GM04503 (cell line): ENCODE measurements at regions not wholly inside any gene's neighbourhood (a gene's known extent, or its start where the extent isn't known, plus 50 kb on each side); places are given as distances from the start of the nearest gene placed in this dataset.
"Not testable (repeated sequence)": the region's sequence is repeated elsewhere in the genome, so short reads cannot be mapped to it uniquely, and the experiment has no call there.

Experiments used
- DNase-seq: peaks from one replicate; pipeline ENCODE4 v3.0.0-alpha.2; 2012; ENCODE audit warnings: low read depth

DNA sequence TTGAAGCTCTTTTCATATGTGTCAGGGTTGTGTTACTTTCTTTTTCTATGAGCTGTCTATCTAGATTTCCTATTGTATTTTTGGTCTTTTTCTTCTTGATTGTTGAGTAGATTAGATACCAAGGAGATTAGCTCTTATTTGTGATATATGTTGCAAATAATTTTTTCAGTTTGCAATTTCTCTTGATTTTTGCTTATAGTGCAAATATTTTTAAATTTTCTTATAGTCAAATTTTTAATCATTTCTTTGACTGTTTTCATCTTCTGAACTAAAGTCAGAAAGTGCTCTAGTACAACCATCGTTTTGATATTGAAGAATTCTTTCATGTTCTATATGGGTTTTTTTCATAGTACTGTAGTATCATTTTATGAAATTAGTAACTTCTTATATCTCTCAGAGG lies 193.7 kb downstream of the OSTF1 start:
- DNase-seq: no peak

DNA sequence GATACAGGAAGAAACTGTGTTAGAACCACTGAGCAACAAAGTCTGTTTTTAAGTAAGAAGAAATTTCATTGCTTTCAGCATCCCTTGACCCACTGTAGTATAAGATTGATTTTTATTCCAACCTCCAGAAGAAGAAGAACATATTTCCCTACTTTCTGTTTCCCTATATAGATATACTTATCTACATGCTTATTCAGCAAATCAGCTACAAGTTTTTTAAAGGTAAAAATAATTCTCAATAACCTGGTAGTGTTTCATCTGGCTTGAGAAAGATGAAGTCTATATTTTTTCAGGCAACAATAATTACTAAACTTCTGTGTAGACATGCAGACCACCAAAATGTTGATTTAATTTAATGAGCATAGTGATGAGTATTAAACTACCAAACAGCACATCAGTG lies 201.0 kb downstream of the OSTF1 start:
- no peak for DNase-seq

DNA sequence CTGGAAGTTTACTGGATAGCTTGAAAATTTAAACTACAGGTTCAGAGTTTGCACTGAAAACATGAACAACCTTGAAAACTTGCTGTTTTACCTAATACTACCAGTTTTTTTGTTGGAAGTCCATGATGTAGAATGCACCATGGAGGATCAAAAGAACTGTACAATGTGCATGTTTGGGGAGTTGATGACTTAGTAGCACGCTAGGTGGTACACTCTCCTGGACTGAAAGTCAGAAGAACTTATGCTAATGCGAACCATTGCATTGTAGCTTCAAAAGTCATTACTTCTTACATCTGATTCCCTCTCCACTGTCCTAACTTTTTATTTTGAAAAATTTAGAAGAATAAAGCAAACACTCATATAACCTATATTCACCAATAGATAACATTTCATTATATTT lies 211.0 kb downstream of the OSTF1 start:
- DNase-seq: no peak

DNA sequence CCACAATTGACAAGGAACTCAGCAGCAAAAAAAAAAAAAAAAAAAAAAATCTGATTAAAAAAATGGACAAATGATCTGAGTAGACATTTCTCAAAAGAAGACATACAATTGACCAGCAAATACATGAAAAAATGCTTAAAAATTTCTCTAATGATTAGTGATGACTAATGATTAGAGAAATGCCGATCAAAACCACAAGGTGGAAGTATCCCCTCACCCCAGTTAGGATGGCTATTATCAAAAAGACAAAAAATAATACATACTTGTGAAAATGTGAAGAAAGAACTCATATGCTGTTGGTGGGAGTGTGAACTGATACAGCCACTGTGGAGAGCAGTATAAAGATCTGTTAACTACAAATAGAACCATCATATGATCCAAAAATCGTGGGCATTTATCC lies 245.3 kb downstream of the OSTF1 start:
- no peak for DNase-seq

GRCh38 chr9:75358846-75359245 lies 270.5 kb downstream of the OSTF1 start:
- DNase-seq: no peak

GRCh38 chr9:75359638-75360037 lies 271.3 kb downstream of the OSTF1 start:
- no peak for DNase-seq

- no peak for DNase-seq
These were observed 271.9 kb downstream of the OSTF1 start for GRCh38 chr9:75360252-75360651.

DNA sequence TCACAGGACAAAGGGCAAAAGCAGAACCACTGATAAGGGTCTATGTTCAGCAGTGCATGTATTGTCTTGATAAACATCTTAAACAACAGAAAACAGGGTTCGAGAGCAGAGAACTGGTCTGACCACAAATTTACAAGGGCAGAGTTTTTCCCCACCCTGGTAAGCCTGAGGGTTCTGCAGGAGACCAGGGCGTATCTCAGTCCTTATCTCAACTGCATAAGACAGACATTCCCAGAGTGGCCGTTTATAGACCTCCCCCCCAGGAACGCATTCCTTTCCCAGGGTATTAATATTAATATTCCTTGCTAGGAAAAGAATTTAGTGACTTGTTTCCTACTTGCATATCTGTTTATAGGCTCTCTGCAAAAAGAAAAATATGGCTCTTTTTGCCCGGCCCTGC lies 274.1 kb downstream of the OSTF1 start:
- DNase-seq: not testable (repeated sequence)

- DNase-seq: no peak
These were observed 276.9 kb downstream of the OSTF1 start for GRCh38 chr9:75365196-75365595.

- no peak for DNase-seq
These were observed 281.7 kb downstream of the OSTF1 start for GRCh38 chr9:75369989-75370388.

GRCh38 chr9:75372499-75373268 lies 284.4 kb downstream of the OSTF1 start:
- no peak for DNase-seq

GRCh38 chr9:75376680-75377254 lies 288.5 kb downstream of the OSTF1 start:
- no peak for DNase-seq

- DNase-seq: no peak
These were observed 289.7 kb downstream of the OSTF1 start for GRCh38 chr9:75378036-75378435.

GRCh38 chr9:75378926-75379325 lies 290.6 kb downstream of the OSTF1 start:
- DNase-seq: no peak

- no peak for DNase-seq
These were observed 293.8 kb downstream of the OSTF1 start for GRCh38 chr9:75382126-75382525.

DNA sequence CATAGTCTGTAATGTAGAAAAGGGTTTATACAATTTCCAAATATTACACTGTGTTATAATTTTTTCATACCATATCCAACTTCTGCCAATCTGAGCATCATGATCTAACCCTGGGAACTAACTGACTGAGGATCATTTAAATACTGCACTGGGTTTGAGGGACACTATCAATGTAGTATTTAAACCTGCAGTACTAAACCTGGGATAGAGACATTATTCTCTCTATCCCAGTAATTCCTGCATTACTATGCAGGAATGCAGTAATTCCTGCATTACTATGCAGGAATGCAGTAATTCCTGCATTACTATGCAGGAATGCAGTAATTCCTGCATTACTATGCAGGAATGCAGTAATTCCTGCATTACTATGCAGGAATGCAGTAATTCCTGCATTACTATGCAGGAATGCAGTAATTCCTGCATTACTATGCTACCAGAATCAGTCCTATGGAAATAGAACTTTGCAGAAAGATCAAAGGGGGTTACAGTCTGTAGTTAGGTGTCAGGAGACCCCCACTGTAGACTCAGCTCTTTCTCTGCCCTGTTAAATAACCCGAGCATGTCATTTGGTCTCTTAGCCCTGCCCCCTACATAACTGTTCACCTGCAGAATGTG lies 295.2 kb downstream of the OSTF1 start:
- not testable (repeated sequence) for DNase-seq

DNA sequence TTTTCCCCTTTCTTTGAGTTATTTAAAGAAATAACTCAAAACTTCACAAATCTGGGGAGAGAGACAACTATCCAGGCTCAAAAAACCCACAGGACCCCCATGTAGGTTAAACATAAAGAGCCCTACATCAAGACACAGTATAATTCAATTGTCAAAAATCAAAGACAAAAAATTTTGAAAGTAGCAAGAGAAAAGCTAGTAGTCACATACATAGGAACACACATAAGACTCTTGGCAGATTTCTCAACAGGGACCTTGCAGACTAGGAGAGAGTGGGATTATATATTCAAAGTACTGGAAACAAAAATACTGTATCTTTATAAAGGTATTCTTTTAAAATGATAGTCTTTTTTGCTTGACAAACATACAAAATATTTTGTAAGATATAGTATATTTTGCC lies 296.9 kb downstream of the OSTF1 start:
- no peak for DNase-seq

GRCh38 chr9:75389101-75389500 lies 300.8 kb downstream of the OSTF1 start:
- no peak for DNase-seq

GRCh38 chr9:75390951-75391350 lies 302.6 kb downstream of the OSTF1 start:
- no peak for DNase-seq

DNA sequence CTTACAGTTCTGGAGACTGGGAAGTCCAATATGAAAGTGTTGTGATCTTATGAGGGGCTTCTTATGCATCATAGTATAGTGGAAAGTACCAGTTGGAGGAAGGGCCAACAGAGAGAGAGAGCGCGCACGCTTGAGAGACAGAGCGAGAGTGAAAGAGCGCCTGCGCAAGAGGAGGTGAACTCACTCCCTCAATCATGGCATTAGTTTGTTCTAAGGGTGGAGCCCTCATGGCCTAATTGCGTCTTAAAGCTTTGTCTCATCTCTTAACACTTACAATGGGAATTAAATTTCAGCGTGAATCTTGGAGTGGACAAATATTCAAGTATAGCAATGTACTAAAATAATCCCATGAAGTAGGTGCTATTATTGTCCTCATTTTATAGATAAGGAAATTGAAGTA lies 303.2 kb downstream of the OSTF1 start:
- DNase-seq: no peak

DNA sequence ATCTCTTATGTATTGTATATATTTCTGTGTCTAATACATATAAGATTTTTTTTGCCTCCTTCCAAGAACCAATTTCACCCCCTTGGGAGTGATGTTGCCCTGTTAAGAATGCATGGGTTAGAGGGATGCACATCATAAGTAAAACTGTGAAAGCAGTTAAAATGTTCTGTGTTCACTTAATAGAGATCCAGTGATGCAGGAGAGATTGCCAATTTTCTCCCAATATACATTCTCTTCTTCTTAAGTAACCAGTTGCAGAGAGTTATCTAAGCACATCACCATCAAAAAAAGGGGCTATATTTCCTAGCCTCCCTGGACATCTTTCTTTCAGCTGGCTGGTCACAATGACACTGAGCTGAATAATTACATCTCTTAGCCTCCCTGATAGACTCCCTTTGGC lies 307.0 kb downstream of the OSTF1 start:
- no peak for DNase-seq

DNA sequence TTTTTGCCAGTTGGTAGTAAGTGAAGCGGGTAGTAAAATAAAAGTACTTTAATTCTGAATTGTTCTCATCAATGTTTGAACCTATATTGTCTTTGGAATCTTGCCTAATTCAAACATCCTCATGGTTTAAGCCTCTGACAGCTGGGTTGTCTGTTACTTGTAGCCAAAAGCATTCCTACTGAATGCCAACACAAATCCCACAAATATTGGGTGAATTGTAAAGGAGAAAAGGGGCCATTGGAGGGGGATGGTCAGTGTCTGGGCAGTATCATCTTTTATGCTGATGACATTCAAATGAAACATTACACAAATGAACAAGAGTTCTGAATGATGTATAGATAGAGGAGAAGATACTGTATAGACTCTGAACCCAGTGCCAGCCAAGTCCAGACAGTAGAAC lies 309.5 kb downstream of the OSTF1 start:
- no peak for DNase-seq

DNA sequence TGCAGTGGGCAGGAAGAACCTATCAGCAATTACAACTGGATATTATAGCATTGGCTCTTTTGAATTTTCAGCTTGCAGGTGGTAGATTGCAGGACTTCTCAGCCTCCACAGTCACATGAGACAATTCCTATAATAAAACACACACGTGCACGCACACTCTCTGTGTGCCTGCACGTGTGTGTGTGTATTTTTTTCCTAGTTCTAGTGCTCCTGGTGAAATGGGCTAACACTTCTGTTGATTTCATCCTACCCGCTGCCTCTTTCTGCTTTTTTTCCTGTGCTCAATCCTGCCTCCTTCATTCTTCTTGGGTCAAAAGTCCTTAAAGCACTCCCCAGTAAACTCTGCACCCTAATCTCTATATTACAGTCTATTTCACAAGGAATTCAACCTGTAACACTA lies 320.1 kb downstream of the OSTF1 start:
- DNase-seq: no peak

GRCh38 chr9:75410405-75410804 lies 322.1 kb downstream of the OSTF1 start:
- DNase-seq: no peak
